ENCODE measurements at regions not wholly inside any gene's neighbourhood (a gene's known extent, or its start where the extent isn't known, plus 50 kb on each side); places are given as distances from the start of the nearest gene placed in this dataset.

GRCh38 chr3:177514611-177515499, 317.6 kb upstream of the TBL1XR1 start:
- no peak overlapping the region for H3K4me3 Mint-ChIP-seq (ENCODE audit: low read depth, unreplicated experiment)
- no TSS peak for BruUV-seq (replicated peaks)
- peaks cover 8% of the 10 kb centered on the region for H3K4me1 Mint-ChIP-seq (ENCODE audit: low read depth, unreplicated experiment)
- H3K36me3 Mint-ChIP-seq (ENCODE audit: insufficient read depth, unreplicated experiment): no peaks in the 10 kb centered on the region
- TF ChIP-seq CTCF (IDR thresholded peaks at IDR 0.05; ENCODE audit: unreplicated experiment): no peak
- intact Hi-C loops (cut with micrococcal nuclease; ENCODE audit: unreplicated experiment): no loop called here
- CTCF ChIA-PET: no interaction called here
- H3K9me3 Mint-ChIP-seq (ENCODE audit: low read depth, unreplicated experiment): no peaks in the 10 kb centered on the region
- no peaks in the 10 kb centered on the region for H3K27me3 Mint-ChIP-seq (ENCODE audit: unreplicated experiment)
- no peak for DNase-seq
- H3K27ac Mint-ChIP-seq (ENCODE audit: unreplicated experiment): no peak overlapping the region

GRCh38 chr3:177515786-177516157, 318.5 kb upstream of the TBL1XR1 start:
- no peak overlapping the region for H3K27ac Mint-ChIP-seq (ENCODE audit: unreplicated experiment)
- CTCF ChIA-PET: no interaction called here
- no peak for DNase-seq
- H3K4me3 Mint-ChIP-seq (ENCODE audit: low read depth, unreplicated experiment): no peak overlapping the region
- peaks cover 8% of the 10 kb centered on the region for H3K4me1 Mint-ChIP-seq (ENCODE audit: low read depth, unreplicated experiment)
- H3K27me3 Mint-ChIP-seq (ENCODE audit: unreplicated experiment): no peaks in the 10 kb centered on the region
- H3K9me3 Mint-ChIP-seq (ENCODE audit: low read depth, unreplicated experiment): no peaks in the 10 kb centered on the region
- no peak for TF ChIP-seq CTCF (IDR thresholded peaks at IDR 0.05; ENCODE audit: unreplicated experiment)
- BruUV-seq (replicated peaks): no TSS peak
- no peaks in the 10 kb centered on the region for H3K36me3 Mint-ChIP-seq (ENCODE audit: insufficient read depth, unreplicated experiment)
- intact Hi-C loops (cut with micrococcal nuclease; ENCODE audit: unreplicated experiment): no loop called here

- no peak for DNase-seq
- intact Hi-C loops (cut with micrococcal nuclease; ENCODE audit: unreplicated experiment): no loop called here
- no peak overlapping the region for H3K4me3 Mint-ChIP-seq (ENCODE audit: low read depth, unreplicated experiment)
- no peaks in the 10 kb centered on the region for H3K9me3 Mint-ChIP-seq (ENCODE audit: low read depth, unreplicated experiment)
- no peak overlapping the region for H3K27ac Mint-ChIP-seq (ENCODE audit: unreplicated experiment)
- no peaks in the 10 kb centered on the region for H3K27me3 Mint-ChIP-seq (ENCODE audit: unreplicated experiment)
- CTCF ChIA-PET: interaction anchor here (0.8 to 1.1 kb wide), 2 partner anchors 16 to 18 kb away, joined by 3 to 4 read pairs; no protein-coding TSS in a partner anchor
- no peak for TF ChIP-seq CTCF (IDR thresholded peaks at IDR 0.05; ENCODE audit: unreplicated experiment)
- H3K36me3 Mint-ChIP-seq (ENCODE audit: insufficient read depth, unreplicated experiment): peaks cover 4% of the 10 kb centered on the region
- peaks cover 10% of the 10 kb centered on the region for H3K4me1 Mint-ChIP-seq (ENCODE audit: low read depth, unreplicated experiment)
- no TSS peak for BruUV-seq (replicated peaks)
Measured at GRCh38 chr3:177516158-177517011, 319.1 kb upstream of the TBL1XR1 start.

- intact Hi-C loops (cut with micrococcal nuclease; ENCODE audit: unreplicated experiment): no loop called here
- BruUV-seq (replicated peaks): no TSS peak
- Mint-ChIP-seq H3K36me3 (ENCODE audit: insufficient read depth, unreplicated experiment) (peaks cover 6% of the 10 kb centered on the region), H3K9me3 (ENCODE audit: low read depth, unreplicated experiment) (no peaks in the 10 kb centered on the region), H3K27me3 (ENCODE audit: unreplicated experiment) (no peaks in the 10 kb centered on the region), H3K4me1 (ENCODE audit: low read depth, unreplicated experiment) (peaks cover 14% of the 10 kb centered on the region), H3K4me3 (ENCODE audit: low read depth, unreplicated experiment) (no peak overlapping the region), H3K27ac (ENCODE audit: unreplicated experiment) (no peak overlapping the region)
- no peak for DNase-seq
- no peak for TF ChIP-seq CTCF (IDR thresholded peaks at IDR 0.05; ENCODE audit: unreplicated experiment)
- CTCF ChIA-PET: no interaction called here
Measured at GRCh38 chr3:177517906-177518305, 320.6 kb upstream of the TBL1XR1 start.

Measured in Calu3 (cell line).